ENCODE measurements at regions not wholly inside any gene's neighbourhood (a gene's known extent, or its start where the extent isn't known, plus 50 kb on each side); places are given as distances from the start of the nearest gene placed in this dataset.

DNA sequence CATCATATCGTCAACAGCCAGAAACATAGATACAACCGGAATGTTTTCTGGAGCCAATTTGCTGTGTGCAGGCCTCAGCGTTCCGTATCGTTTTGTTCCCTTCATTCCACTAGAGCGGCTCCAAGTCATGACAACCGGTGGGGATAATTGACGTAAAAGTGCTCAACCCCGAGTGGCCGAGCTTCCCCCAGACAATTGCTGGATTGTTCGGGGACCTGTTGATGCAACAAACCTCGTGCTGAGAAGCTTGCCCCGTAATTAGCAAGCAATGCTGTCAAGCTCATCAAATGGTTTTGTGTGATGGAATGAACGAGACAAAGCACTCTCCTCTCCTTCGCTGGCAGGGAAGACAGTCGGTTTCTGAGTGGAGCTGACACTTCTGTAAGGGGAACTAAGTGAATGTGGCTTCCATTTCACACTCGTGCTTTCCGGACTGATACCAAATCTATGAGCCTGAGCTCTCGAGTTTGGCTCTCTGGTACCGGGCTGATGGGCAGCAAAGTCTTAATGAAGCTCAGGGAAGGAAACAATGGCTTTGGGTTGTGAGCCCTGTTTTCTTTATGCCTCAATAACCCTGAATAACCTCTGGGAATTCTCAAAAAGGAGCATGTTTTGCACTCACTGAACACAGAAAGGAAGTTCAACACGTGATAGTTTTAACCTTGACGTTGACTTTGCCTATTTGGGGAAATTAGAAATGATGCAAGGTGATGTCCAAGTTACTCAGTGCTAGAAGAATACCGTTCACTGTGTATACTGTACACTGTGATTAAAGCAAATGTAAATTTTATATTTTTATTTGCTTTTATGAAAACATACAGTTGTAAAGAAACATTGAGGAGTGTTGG, 220.5 kb downstream of the BAMBI start:
- TF ChIP-seq, protein P1, sequence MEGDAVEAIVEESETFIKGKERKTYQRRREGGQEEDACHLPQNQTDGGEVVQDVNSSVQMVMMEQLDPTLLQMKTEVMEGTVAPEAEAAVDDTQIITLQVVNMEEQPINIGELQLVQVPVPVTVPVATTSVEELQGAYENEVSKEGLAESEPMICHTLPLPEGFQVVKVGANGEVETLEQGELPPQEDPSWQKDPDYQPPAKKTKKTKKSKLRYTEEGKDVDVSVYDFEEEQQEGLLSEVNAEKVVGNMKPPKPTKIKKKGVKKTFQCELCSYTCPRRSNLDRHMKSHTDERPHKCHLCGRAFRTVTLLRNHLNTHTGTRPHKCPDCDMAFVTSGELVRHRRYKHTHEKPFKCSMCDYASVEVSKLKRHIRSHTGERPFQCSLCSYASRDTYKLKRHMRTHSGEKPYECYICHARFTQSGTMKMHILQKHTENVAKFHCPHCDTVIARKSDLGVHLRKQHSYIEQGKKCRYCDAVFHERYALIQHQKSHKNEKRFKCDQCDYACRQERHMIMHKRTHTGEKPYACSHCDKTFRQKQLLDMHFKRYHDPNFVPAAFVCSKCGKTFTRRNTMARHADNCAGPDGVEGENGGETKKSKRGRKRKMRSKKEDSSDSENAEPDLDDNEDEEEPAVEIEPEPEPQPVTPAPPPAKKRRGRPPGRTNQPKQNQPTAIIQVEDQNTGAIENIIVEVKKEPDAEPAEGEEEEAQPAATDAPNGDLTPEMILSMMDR (IDR thresholded peaks at IDR 0.05; ENCODE audit: insufficient read depth, low read length, poor library complexity, severe bottlenecking) = no peak
- no peak for DNase-seq (ENCODE audit: extremely low read depth, insufficient read length)
- H3K36me3 ChIP-seq (ENCODE audit: control insufficient read depth, insufficient read depth, low read length) = no peaks in the 10 kb centered on the region
- no peaks in the 10 kb centered on the region for H3K27me3 ChIP-seq (replicated peaks; ENCODE audit: control insufficient read depth, insufficient read depth, low read length)
- H3K4me3 ChIP-seq (replicated peaks; ENCODE audit: low read depth, low read length) = no peak overlapping the region

- TF ChIP-seq, protein P1 (IDR thresholded peaks at IDR 0.05; ENCODE audit: insufficient read depth, low read length, poor library complexity, severe bottlenecking) = no peak
- no peaks in the 10 kb centered on the region for H3K27me3 ChIP-seq (replicated peaks; ENCODE audit: control insufficient read depth, insufficient read depth, low read length)
- no peak for DNase-seq (ENCODE audit: extremely low read depth, insufficient read length)
- no peak overlapping the region for H3K4me3 ChIP-seq (replicated peaks; ENCODE audit: low read depth, low read length)
- H3K36me3 ChIP-seq (ENCODE audit: control insufficient read depth, insufficient read depth, low read length) = no peaks in the 10 kb centered on the region
Measured at GRCh38 chr10:28902215-28902614, 224.9 kb downstream of the BAMBI start.

DNA sequence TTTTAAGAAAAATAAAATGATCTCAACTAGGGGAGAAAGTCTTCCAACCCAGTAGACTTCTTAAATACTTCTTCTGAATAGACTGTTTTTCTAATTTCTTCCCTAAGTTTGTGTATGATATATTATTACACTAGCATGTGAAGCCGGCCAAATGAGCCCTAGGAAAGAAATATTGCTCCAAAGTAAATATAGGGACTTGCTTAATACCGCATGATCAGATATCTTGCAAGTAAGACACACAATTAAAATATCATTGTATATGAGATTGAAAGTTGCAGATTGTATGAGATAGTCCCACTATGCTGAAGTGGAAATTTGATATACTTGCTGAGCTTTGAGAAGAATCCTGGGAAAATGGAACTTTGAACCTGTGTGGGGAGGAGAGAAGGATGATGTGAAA, 225.7 kb downstream of the BAMBI start:
- Histone ChIP-seq H3K36me3 (ENCODE audit: control insufficient read depth, insufficient read depth, low read length) (no peaks in the 10 kb centered on the region), H3K4me3 (replicated peaks; ENCODE audit: low read depth, low read length) (no peak overlapping the region), H3K27me3 (replicated peaks; ENCODE audit: control insufficient read depth, insufficient read depth, low read length) (no peaks in the 10 kb centered on the region)
- no peak for DNase-seq (ENCODE audit: extremely low read depth, insufficient read length)
- TF ChIP-seq, protein P1 (IDR thresholded peaks at IDR 0.05; ENCODE audit: insufficient read depth, low read length, poor library complexity, severe bottlenecking) = no peak

DNA sequence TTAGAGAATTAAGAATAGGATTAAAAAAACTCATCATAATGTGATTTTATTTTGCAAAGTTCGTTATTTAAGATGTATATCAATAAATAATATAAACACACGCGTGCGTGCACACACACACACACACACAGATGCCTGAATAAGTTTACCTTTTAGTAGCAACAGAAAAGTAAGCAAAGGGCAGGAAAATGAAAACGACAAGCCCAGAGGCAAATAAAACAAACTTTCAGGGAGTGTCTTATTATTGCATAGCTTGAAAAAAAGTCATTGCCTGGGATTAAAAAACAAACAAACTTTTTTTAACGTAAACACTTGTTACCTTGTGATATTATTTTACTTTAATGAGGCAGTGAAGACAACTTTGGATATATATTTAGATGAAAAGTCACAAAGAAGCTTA, 226.4 kb downstream of the BAMBI start:
- H3K4me3 ChIP-seq (replicated peaks; ENCODE audit: low read depth, low read length) = no peak overlapping the region
- TF ChIP-seq, protein P1 (IDR thresholded peaks at IDR 0.05; ENCODE audit: insufficient read depth, low read length, poor library complexity, severe bottlenecking) = no peak
- DNase-seq (ENCODE audit: extremely low read depth, insufficient read length) = no peak

GRCh38 chr10:28905371-28905770, 228.1 kb downstream of the BAMBI start:
- Histone ChIP-seq H3K27me3 (replicated peaks; ENCODE audit: control insufficient read depth, insufficient read depth, low read length) (no peaks in the 10 kb centered on the region), H3K4me3 (replicated peaks; ENCODE audit: low read depth, low read length) (no peak overlapping the region), H3K36me3 (ENCODE audit: control insufficient read depth, insufficient read depth, low read length) (no peaks in the 10 kb centered on the region)
- TF ChIP-seq, protein P1 (IDR thresholded peaks at IDR 0.05; ENCODE audit: insufficient read depth, low read length, poor library complexity, severe bottlenecking) = no peak
- no peak for DNase-seq (ENCODE audit: extremely low read depth, insufficient read length)

More for the DNA sequence above, 226.4 kb downstream of the BAMBI start:
- Histone ChIP-seq H3K36me3 (ENCODE audit: control insufficient read depth, insufficient read depth, low read length) (no peaks in the 10 kb centered on the region), H3K27me3 (replicated peaks; ENCODE audit: control insufficient read depth, insufficient read depth, low read length) (no peaks in the 10 kb centered on the region)

Measured in GM06990 (cell line).